Activated CD8-positive, alpha-beta memory T cell treated with anti-CD3 and anti-CD28 coated beads, Interleukin-2, amount 10 ng/mL, durations not matched to agents 7 days and 5 days (primary cell): ENCODE measurements at regions not wholly inside any gene's neighbourhood (a gene's known extent, or its start where the extent isn't known, plus 50 kb on each side); places are given as distances from the start of the nearest gene placed in this dataset.

Source experiments
- ATAC-seq: fragments of 150-1000 bp; cut with Tn5 transposase; one replicate; pipeline ENCODE4 v1.10.0; 2021; ENCODE audit warnings: moderate library complexity
- CTCF ChIA-PET: fragments of 350-600 bp; sonication (Branson Sonifier 250); formaldehyde crosslinking; loops from one replicate; lab custom pipeline; 2021; ENCODE audit warnings: antibody characterized with exemption; lab: Charles Lee
- DNase-seq: peaks from one replicate; pipeline ENCODE4 v3.0.0-alpha.2; 2020
- H3K27ac Mint-ChIP-seq: one replicate; pipeline ENCODE4 v1.8.0; 2021; ENCODE audit warnings: mild to moderate bottlenecking, mixed read lengths
- H3K27me3 Mint-ChIP-seq: one replicate; pipeline ENCODE4 v1.8.0; 2021; ENCODE audit warnings: mixed read lengths
- H3K36me3 Mint-ChIP-seq: one replicate; pipeline ENCODE4 v1.8.0; 2021; ENCODE audit warnings: mild to moderate bottlenecking, mixed read lengths
- H3K4me1 Mint-ChIP-seq: one replicate; pipeline ENCODE4 v1.8.0; 2021; ENCODE audit warnings: mixed read lengths
- H3K4me3 Mint-ChIP-seq: one replicate; pipeline ENCODE4 v1.8.0; 2021; ENCODE audit warnings: mild to moderate bottlenecking, moderate library complexity, mixed read lengths
- H3K9me3 Mint-ChIP-seq: one replicate; pipeline ENCODE4 v1.8.0; 2022; ENCODE audit warnings: low read depth, mixed read lengths

- Mint-ChIP-seq H3K27me3 (peaks cover 9% of the 10 kb centered on the region), H3K27ac (no peak overlapping the region), H3K4me3 (no peak overlapping the region), H3K9me3 (no peaks in the 10 kb centered on the region), H3K36me3 (no peaks in the 10 kb centered on the region), H3K4me1 (peaks cover under 1% of the 10 kb centered on the region)
- no peak for ATAC-seq
- CTCF ChIA-PET, result no interaction called here
- no peak for DNase-seq
These were observed 141.6 kb upstream of the CPSF6 start for GRCh38 chr12:69097619-69098368.

- Mint-ChIP-seq H3K27ac (no peak overlapping the region), H3K4me1 (peaks cover 3% of the 10 kb centered on the region), H3K9me3 (no peaks in the 10 kb centered on the region), H3K36me3 (no peaks in the 10 kb centered on the region), H3K27me3 (no peaks in the 10 kb centered on the region), H3K4me3 (no peak overlapping the region)
- DNase-seq (no peak), ATAC-seq (no peak)
- CTCF ChIA-PET, result no interaction called here
These were observed 140.1 kb upstream of the CPSF6 start for GRCh38 chr12:69099201-69099837.

- Mint-ChIP-seq H3K4me3 (no peak overlapping the region), H3K4me1 (peaks cover 3% of the 10 kb centered on the region), H3K27ac (no peak overlapping the region), H3K9me3 (no peaks in the 10 kb centered on the region), H3K36me3 (no peaks in the 10 kb centered on the region), H3K27me3 (no peaks in the 10 kb centered on the region)
- DNase-seq (no peak), ATAC-seq (no peak)
- CTCF ChIA-PET, result no interaction called here
These were observed 137.9 kb upstream of the CPSF6 start for GRCh38 chr12:69101505-69101904.

GRCh38 chr12:69102856-69103255 lies 136.5 kb upstream of the CPSF6 start:
- H3K9me3 Mint-ChIP-seq, result no peaks in the 10 kb centered on the region
- peaks cover 3% of the 10 kb centered on the region for H3K4me1 Mint-ChIP-seq
- CTCF ChIA-PET, result no interaction called here
- ATAC-seq, result no peak
- no peaks in the 10 kb centered on the region for H3K27me3 Mint-ChIP-seq
- no peak overlapping the region for H3K27ac Mint-ChIP-seq
- H3K36me3 Mint-ChIP-seq, result no peaks in the 10 kb centered on the region
- DNase-seq, result no peak
- no peak overlapping the region for H3K4me3 Mint-ChIP-seq

GRCh38 chr12:69105101-69105962 lies 134.0 kb upstream of the CPSF6 start:
- no peak overlapping the region for H3K27ac Mint-ChIP-seq
- H3K4me1 Mint-ChIP-seq, result peaks cover 3% of the 10 kb centered on the region
- no peaks in the 10 kb centered on the region for H3K27me3 Mint-ChIP-seq
- H3K36me3 Mint-ChIP-seq, result no peaks in the 10 kb centered on the region
- CTCF ChIA-PET, result interaction anchor here (0.7 kb wide), 1 partner anchor 11 kb away, joined by 3 read pairs; no protein-coding TSS in a partner anchor
- ATAC-seq (no peak), DNase-seq (no peak)
- no peaks in the 10 kb centered on the region for H3K9me3 Mint-ChIP-seq
- H3K4me3 Mint-ChIP-seq, result no peak overlapping the region

- peaks cover 3% of the 10 kb centered on the region for H3K4me1 Mint-ChIP-seq
- no peaks in the 10 kb centered on the region for H3K36me3 Mint-ChIP-seq
- DNase-seq (no peak), ATAC-seq (no peak)
- H3K9me3 Mint-ChIP-seq, result no peaks in the 10 kb centered on the region
- H3K27ac Mint-ChIP-seq, result no peak overlapping the region
- H3K4me3 Mint-ChIP-seq, result no peak overlapping the region
- CTCF ChIA-PET, result interaction anchor here (0.7 kb wide), 1 partner anchor 191 kb away, joined by 3 read pairs; no protein-coding TSS in a partner anchor
- H3K27me3 Mint-ChIP-seq, result no peaks in the 10 kb centered on the region
These were observed 132.8 kb upstream of the CPSF6 start for GRCh38 chr12:69106482-69107118.

GRCh38 chr12:69107541-69107940 lies 131.8 kb upstream of the CPSF6 start:
- Mint-ChIP-seq H3K27me3 (no peaks in the 10 kb centered on the region), H3K4me3 (no peak overlapping the region), H3K9me3 (no peaks in the 10 kb centered on the region), H3K36me3 (no peaks in the 10 kb centered on the region), H3K27ac (no peak overlapping the region), H3K4me1 (peaks cover 3% of the 10 kb centered on the region)
- no peak for ATAC-seq
- DNase-seq, result no peak
- CTCF ChIA-PET, result no interaction called here

- ATAC-seq (no peak), DNase-seq (no peak)
- Mint-ChIP-seq H3K36me3 (no peaks in the 10 kb centered on the region), H3K4me1 (peaks cover under 1% of the 10 kb centered on the region), H3K27ac (no peak overlapping the region), H3K9me3 (no peaks in the 10 kb centered on the region), H3K4me3 (no peak overlapping the region), H3K27me3 (no peaks in the 10 kb centered on the region)
- CTCF ChIA-PET, result no interaction called here
These were observed 131.3 kb upstream of the CPSF6 start for GRCh38 chr12:69108037-69108436.

GRCh38 chr12:69112616-69113015 lies 126.8 kb upstream of the CPSF6 start:
- H3K9me3 Mint-ChIP-seq, result no peaks in the 10 kb centered on the region
- H3K27ac Mint-ChIP-seq, result no peak overlapping the region
- DNase-seq, result no peak
- no peak overlapping the region for H3K4me3 Mint-ChIP-seq
- no peaks in the 10 kb centered on the region for H3K27me3 Mint-ChIP-seq
- no peak for ATAC-seq
- no peaks in the 10 kb centered on the region for H3K36me3 Mint-ChIP-seq
- H3K4me1 Mint-ChIP-seq, result no peaks in the 10 kb centered on the region
- CTCF ChIA-PET, result interaction anchor here (1.1 kb wide), 1 partner anchor 27 kb away, joined by 3 read pairs; no protein-coding TSS in a partner anchor

GRCh38 chr12:69115099-69115498 lies 124.3 kb upstream of the CPSF6 start:
- Mint-ChIP-seq H3K4me3 (no peak overlapping the region), H3K27ac (no peak overlapping the region), H3K36me3 (no peaks in the 10 kb centered on the region), H3K4me1 (no peaks in the 10 kb centered on the region), H3K27me3 (no peaks in the 10 kb centered on the region), H3K9me3 (no peaks in the 10 kb centered on the region)
- ATAC-seq (no peak), DNase-seq (no peak)
- CTCF ChIA-PET, result no interaction called here

GRCh38 chr12:69115951-69116350 lies 123.4 kb upstream of the CPSF6 start:
- Mint-ChIP-seq H3K27ac (no peak overlapping the region), H3K27me3 (no peaks in the 10 kb centered on the region), H3K36me3 (no peaks in the 10 kb centered on the region), H3K4me3 (no peak overlapping the region), H3K4me1 (no peaks in the 10 kb centered on the region), H3K9me3 (no peaks in the 10 kb centered on the region)
- ATAC-seq (no peak), DNase-seq (no peak)
- CTCF ChIA-PET, result no interaction called here

GRCh38 chr12:69117566-69118266 lies 121.7 kb upstream of the CPSF6 start:
- Mint-ChIP-seq H3K9me3 (no peaks in the 10 kb centered on the region), H3K27me3 (peaks cover 4% of the 10 kb centered on the region), H3K4me3 (no peak overlapping the region), H3K27ac (no peak overlapping the region), H3K36me3 (no peaks in the 10 kb centered on the region), H3K4me1 (no peaks in the 10 kb centered on the region)
- CTCF ChIA-PET, result no interaction called here
- DNase-seq (no peak), ATAC-seq (no peak)

- CTCF ChIA-PET, result no interaction called here
- no peaks in the 10 kb centered on the region for H3K9me3 Mint-ChIP-seq
- H3K27me3 Mint-ChIP-seq, result peaks cover 4% of the 10 kb centered on the region
- no peak overlapping the region for H3K27ac Mint-ChIP-seq
- H3K36me3 Mint-ChIP-seq, result no peaks in the 10 kb centered on the region
- no peak overlapping the region for H3K4me3 Mint-ChIP-seq
- ATAC-seq, result no peak
- DNase-seq, result no peak
- H3K4me1 Mint-ChIP-seq, result no peaks in the 10 kb centered on the region
These were observed 120.9 kb upstream of the CPSF6 start for GRCh38 chr12:69118516-69118915.
